RWPE1 (cell line): ENCODE measurements at regions not wholly inside any gene's neighbourhood (a gene's known extent, or its start where the extent isn't known, plus 50 kb on each side); places are given as distances from the start of the nearest gene placed in this dataset.
"Not testable (repeated sequence)": the region's sequence is repeated elsewhere in the genome, so short reads cannot be mapped to it uniquely, and the experiment has no call there.

Experiments used
- CTCF ChIA-PET: fragments of 350-600 bp; sonication (Branson Sonifier 250); formaldehyde crosslinking; extraction: SDS; loops from one replicate; lab custom pipeline; 2021; lab: Yijun Ruan, JAX
- POLR2A ChIA-PET: fragments of 400-600 bp; formaldehyde crosslinking; extraction: SDS; loops from one replicate; lab custom pipeline; 2020; ENCODE audit warnings: antibody characterized with exemption; ENCODE audit not compliant: low non-redundant PET; lab: Yijun Ruan, JAX
- DNase-seq: peaks from one replicate; pipeline ENCODE4 v3.0.0; 2012; ENCODE audit warnings: low spot score
- H3K27ac ChIP-seq: fragments of 450-650 bp; 2 replicates; pipeline ENCODE4 v1.5.1; 2017

- H3K27ac ChIP-seq, CTCF ChIA-PET, DNase-seq, POLR2A ChIA-PET: not testable (repeated sequence)
Observed at GRCh38 chr22:16463472-16463871, 129.1 kb downstream of the CCT8L2 start.

GRCh38 chr22:16447451-16447850 lies 145.2 kb downstream of the CCT8L2 start:
- DNase-seq, POLR2A ChIA-PET, CTCF ChIA-PET, H3K27ac ChIP-seq: not testable (repeated sequence)

GRCh38 chr22:16446755-16447440 lies 145.7 kb downstream of the CCT8L2 start:
- H3K27ac ChIP-seq, CTCF ChIA-PET, POLR2A ChIA-PET, DNase-seq: not testable (repeated sequence)

GRCh38 chr22:16441014-16441413 lies 151.6 kb downstream of the CCT8L2 start:
- CTCF ChIA-PET: interaction anchor here (0.5 kb wide), 1 partner anchor 365 kb away, joined by 6 read pairs; no protein-coding TSS in a partner anchor
- H3K27ac ChIP-seq, POLR2A ChIA-PET, DNase-seq: not testable (repeated sequence)

- CTCF ChIA-PET, DNase-seq, H3K27ac ChIP-seq, POLR2A ChIA-PET: not testable (repeated sequence)
Observed at GRCh38 chr22:16423476-16423875, 169.1 kb downstream of the CCT8L2 start.

- CTCF ChIA-PET, DNase-seq, H3K27ac ChIP-seq, POLR2A ChIA-PET: not testable (repeated sequence)
Observed at GRCh38 chr22:16417498-16417897, 175.1 kb downstream of the CCT8L2 start.

GRCh38 chr22:16404639-16405038 lies 188.0 kb downstream of the CCT8L2 start:
- POLR2A ChIA-PET, H3K27ac ChIP-seq, CTCF ChIA-PET, DNase-seq: not testable (repeated sequence)

- CTCF ChIA-PET, POLR2A ChIA-PET, DNase-seq, H3K27ac ChIP-seq: not testable (repeated sequence)
Observed at GRCh38 chr22:16403661-16404060, 188.9 kb downstream of the CCT8L2 start.

- DNase-seq, CTCF ChIA-PET, H3K27ac ChIP-seq, POLR2A ChIA-PET: not testable (repeated sequence)
Observed at GRCh38 chr22:16402874-16403399, 189.7 kb downstream of the CCT8L2 start.

- DNase-seq, H3K27ac ChIP-seq, POLR2A ChIA-PET, CTCF ChIA-PET: not testable (repeated sequence)
Observed at GRCh38 chr22:16393476-16393875, 199.1 kb downstream of the CCT8L2 start.

GRCh38 chr22:16391417-16391930 lies 201.1 kb downstream of the CCT8L2 start:
- H3K27ac ChIP-seq, CTCF ChIA-PET, POLR2A ChIA-PET, DNase-seq: not testable (repeated sequence)

- H3K27ac ChIP-seq, POLR2A ChIA-PET, CTCF ChIA-PET, DNase-seq: not testable (repeated sequence)
Observed at GRCh38 chr22:16390541-16391217, 201.9 kb downstream of the CCT8L2 start.

- CTCF ChIA-PET, POLR2A ChIA-PET, H3K27ac ChIP-seq, DNase-seq: not testable (repeated sequence)
Observed at GRCh38 chr22:16390046-16390445, 202.6 kb downstream of the CCT8L2 start.

GRCh38 chr22:16389256-16389655 lies 203.4 kb downstream of the CCT8L2 start:
- DNase-seq, POLR2A ChIA-PET, CTCF ChIA-PET, H3K27ac ChIP-seq: not testable (repeated sequence)

GRCh38 chr22:16388616-16389015 lies 204.0 kb downstream of the CCT8L2 start:
- H3K27ac ChIP-seq, DNase-seq, POLR2A ChIA-PET, CTCF ChIA-PET: not testable (repeated sequence)

GRCh38 chr22:16388127-16388526 lies 204.5 kb downstream of the CCT8L2 start:
- CTCF ChIA-PET, POLR2A ChIA-PET, DNase-seq, H3K27ac ChIP-seq: not testable (repeated sequence)

GRCh38 chr22:16387543-16387942 lies 205.1 kb downstream of the CCT8L2 start:
- H3K27ac ChIP-seq, CTCF ChIA-PET, POLR2A ChIA-PET, DNase-seq: not testable (repeated sequence)
